Type B pancreatic cell (in vitro differentiated cells): ENCODE measurements at regions not wholly inside any gene's neighbourhood (a gene's known extent, or its start where the extent isn't known, plus 50 kb on each side); places are given as distances from the start of the nearest gene placed in this dataset.

Experiments
- DNase-seq: peaks from one replicate; pipeline ENCODE4 v3.0.0; 2021; ENCODE audit warnings: mixed read lengths; ENCODE audit not compliant: unreplicated experiment; ENCODE audit errors: extremely low spot score
- H3K27ac Mint-ChIP-seq: 2 replicates; pipeline ENCODE4 v1.8.0; 2021; ENCODE audit warnings: mild to moderate bottlenecking, mixed read lengths
- H3K27me3 Mint-ChIP-seq: 2 replicates; pipeline ENCODE4 v1.8.0; 2021; ENCODE audit warnings: mixed read lengths
- H3K36me3 Mint-ChIP-seq: 2 replicates; pipeline ENCODE4 v1.8.0; 2021; ENCODE audit warnings: mixed read lengths
- H3K4me1 Mint-ChIP-seq: one replicate; pipeline ENCODE4 v1.8.0; 2021; ENCODE audit warnings: mixed read lengths; ENCODE audit not compliant: unreplicated experiment
- H3K4me3 Mint-ChIP-seq: 2 replicates; pipeline ENCODE4 v1.8.0; 2021; ENCODE audit warnings: mild to moderate bottlenecking, mixed read lengths
- H3K9me3 Mint-ChIP-seq: 2 replicates; pipeline ENCODE4 v1.8.0; 2021; ENCODE audit warnings: mixed read lengths
- CTCF ChIP-seq: fragments of 200-600 bp; sonication (generic); conservative IDR thresholded peaks from 2 replicates; pipeline ENCODE4 v1.5.0; 2021; ENCODE audit warnings: antibody characterized with exemption, mild to moderate bottlenecking

- no peak for TF ChIP-seq CTCF
- no peak overlapping the region for H3K4me3 Mint-ChIP-seq
- no peaks in the 10 kb centered on the region for H3K27me3 Mint-ChIP-seq
- no peak overlapping the region for H3K27ac Mint-ChIP-seq
- no peaks in the 10 kb centered on the region for H3K36me3 Mint-ChIP-seq
- no peak for DNase-seq
- peaks cover 10% of the 10 kb centered on the region for H3K4me1 Mint-ChIP-seq
- peaks cover 4% of the 10 kb centered on the region for H3K9me3 Mint-ChIP-seq
These were observed 129.4 kb upstream of the RHOBTB1 start for GRCh38 chr10:61073391-61073790.

- peaks cover 4% of the 10 kb centered on the region for H3K9me3 Mint-ChIP-seq
- H3K27me3 Mint-ChIP-seq = no peaks in the 10 kb centered on the region
- no peaks in the 10 kb centered on the region for H3K36me3 Mint-ChIP-seq
- H3K27ac Mint-ChIP-seq = no peak overlapping the region
- peaks cover 15% of the 10 kb centered on the region for H3K4me1 Mint-ChIP-seq
- TF ChIP-seq CTCF = no peak
- no peak overlapping the region for H3K4me3 Mint-ChIP-seq
- no peak for DNase-seq
These were observed 127.6 kb upstream of the RHOBTB1 start for GRCh38 chr10:61071580-61071979.

- Mint-ChIP-seq H3K9me3 (no peaks in the 10 kb centered on the region), H3K36me3 (no peaks in the 10 kb centered on the region), H3K27me3 (no peaks in the 10 kb centered on the region), H3K4me1 (peaks cover 9% of the 10 kb centered on the region), H3K27ac (no peak overlapping the region), H3K4me3 (no peak overlapping the region)
- no peak for DNase-seq
- TF ChIP-seq CTCF = no peak
These were observed 124.5 kb upstream of the RHOBTB1 start for GRCh38 chr10:61068471-61068870.

GRCh38 chr10:61067671-61068336 lies 123.8 kb upstream of the RHOBTB1 start:
- no peak for DNase-seq
- Mint-ChIP-seq H3K4me3 (no peak overlapping the region), H3K36me3 (no peaks in the 10 kb centered on the region), H3K4me1 (peaks cover 12% of the 10 kb centered on the region), H3K9me3 (no peaks in the 10 kb centered on the region), H3K27ac (no peak overlapping the region), H3K27me3 (no peaks in the 10 kb centered on the region)
- no peak for TF ChIP-seq CTCF

- Mint-ChIP-seq H3K4me1 (peaks cover 21% of the 10 kb centered on the region), H3K27me3 (no peaks in the 10 kb centered on the region), H3K36me3 (no peaks in the 10 kb centered on the region), H3K9me3 (no peaks in the 10 kb centered on the region), H3K4me3 (no peak overlapping the region), H3K27ac (peak overlapping the region; percentile 0)
- no peak for DNase-seq
- TF ChIP-seq CTCF = no peak
These were observed 122.8 kb upstream of the RHOBTB1 start for GRCh38 chr10:61066661-61067344.
